GOT3 (cell line): ENCODE measurements at regions not wholly inside any gene's neighbourhood (a gene's known extent, or its start where the extent isn't known, plus 50 kb on each side); places are given as distances from the start of the nearest gene placed in this dataset.
"Not testable (repeated sequence)": the region's sequence is repeated elsewhere in the genome, so short reads cannot be mapped to it uniquely, and the experiment has no call there.

Experiments
- DNase-seq: peaks from one replicate; lab custom pipeline; 2025; ENCODE audit warnings: mixed read lengths; lab: John Stamatoyannopoulos, UW

GRCh38 chr14:87815121-87815520 is 177.9 kb downstream of the GALC start:
- no peak for DNase-seq

- no peak for DNase-seq
These were observed 179.3 kb downstream of the GALC start for GRCh38 chr14:87813686-87814085.

- DNase-seq: no peak
These were observed 179.8 kb downstream of the GALC start for GRCh38 chr14:87813211-87813610.

GRCh38 chr14:87811246-87811645 is 181.7 kb downstream of the GALC start:
- no peak for DNase-seq

- DNase-seq: no peak
These were observed 182.3 kb downstream of the GALC start for GRCh38 chr14:87810711-87811110.

GRCh38 chr14:87809261-87809660 is 183.7 kb downstream of the GALC start:
- no peak for DNase-seq

- no peak for DNase-seq
These were observed 187.7 kb downstream of the GALC start for GRCh38 chr14:87805315-87805723.

GRCh38 chr14:87800216-87800615 is 192.8 kb downstream of the GALC start:
- no peak for DNase-seq

GRCh38 chr14:87799400-87799799 is 193.6 kb downstream of the GALC start:
- DNase-seq: no peak

GRCh38 chr14:87797001-87797400 is 196.0 kb downstream of the GALC start:
- DNase-seq: no peak

- no peak for DNase-seq
These were observed 198.4 kb downstream of the GALC start for GRCh38 chr14:87794561-87794960.

GRCh38 chr14:87785897-87786296 is 207.1 kb downstream of the GALC start:
- no peak for DNase-seq

GRCh38 chr14:87784386-87784785 is 208.6 kb downstream of the GALC start:
- no peak for DNase-seq

GRCh38 chr14:87783071-87783470 is 209.9 kb downstream of the GALC start:
- no peak for DNase-seq

GRCh38 chr14:87772854-87773253 is 220.1 kb downstream of the GALC start:
- DNase-seq: no peak

GRCh38 chr14:87767567-87767901 is 225.4 kb downstream of the GALC start:
- no peak for DNase-seq

- no peak for DNase-seq
These were observed 234.1 kb downstream of the GALC start for GRCh38 chr14:87758876-87759275.

GRCh38 chr14:87756661-87757060 is 236.3 kb downstream of the GALC start:
- DNase-seq: no peak

- DNase-seq: no peak
These were observed 238.3 kb downstream of the GALC start for GRCh38 chr14:87754520-87755223.

- DNase-seq: no peak
These were observed 244.4 kb downstream of the GALC start for GRCh38 chr14:87748558-87748957.

GRCh38 chr14:87745507-87746118 is 247.4 kb downstream of the GALC start:
- no peak for DNase-seq

GRCh38 chr14:87734577-87735360 is 258.2 kb downstream of the GALC start:
- not testable (repeated sequence) for DNase-seq

GRCh38 chr14:87733115-87733514 is 259.9 kb downstream of the GALC start:
- not testable (repeated sequence) for DNase-seq
